GM19328 (cell line): ENCODE measurements at regions not wholly inside any gene's neighbourhood (a gene's known extent, or its start where the extent isn't known, plus 50 kb on each side); places are given as distances from the start of the nearest gene placed in this dataset.
"Not testable (repeated sequence)": the region's sequence is repeated elsewhere in the genome, so short reads cannot be mapped to it uniquely, and the experiment has no call there.

Source experiments
- ATAC-seq: cut with Tn5 transposase; IDR thresholded peaks from one replicate; pipeline ENCODE4 v1.9.1; 2021; ENCODE audit warnings: mild to moderate bottlenecking, moderate library complexity; ENCODE audit not compliant: unreplicated experiment

GRCh38 chr2:47653902-47654789, 83.4 kb upstream of the KCNK12 start:
- no peak for ATAC-seq

GRCh38 chr2:47653036-47653435, 82.3 kb upstream of the KCNK12 start:
- ATAC-seq = no peak

- no peak for ATAC-seq
Observed at GRCh38 chr2:47652061-47652690, 81.4 kb upstream of the KCNK12 start.

- no peak for ATAC-seq
Observed at GRCh38 chr2:47651296-47651695, 80.5 kb upstream of the KCNK12 start.

- no peak for ATAC-seq
Observed at GRCh38 chr2:47650001-47650535, 79.3 kb upstream of the KCNK12 start.

GRCh38 chr2:47645246-47645645, 74.5 kb upstream of the KCNK12 start:
- no peak for ATAC-seq

GRCh38 chr2:47644351-47644750, 73.6 kb upstream of the KCNK12 start:
- no peak for ATAC-seq

GRCh38 chr2:47641366-47641765, 70.6 kb upstream of the KCNK12 start:
- no peak for ATAC-seq

GRCh38 chr2:47640356-47640755, 69.6 kb upstream of the KCNK12 start:
- no peak for ATAC-seq

GRCh38 chr2:47639467-47639866, 68.7 kb upstream of the KCNK12 start:
- no peak for ATAC-seq

GRCh38 chr2:47638430-47638829, 67.6 kb upstream of the KCNK12 start:
- no peak for ATAC-seq

- ATAC-seq = no peak
Observed at GRCh38 chr2:47636596-47637264, 65.9 kb upstream of the KCNK12 start.

GRCh38 chr2:47636176-47636575, 65.4 kb upstream of the KCNK12 start:
- ATAC-seq = no peak

- ATAC-seq = no peak
Observed at GRCh38 chr2:47632754-47633153, 62.0 kb upstream of the KCNK12 start.

- ATAC-seq = no peak
Observed at GRCh38 chr2:47631792-47632398, 61.1 kb upstream of the KCNK12 start.

GRCh38 chr2:47631306-47631705, 60.5 kb upstream of the KCNK12 start:
- ATAC-seq = no peak

GRCh38 chr2:47629501-47630460, 59.0 kb upstream of the KCNK12 start:
- no peak for ATAC-seq

GRCh38 chr2:47628904-47629303, 58.1 kb upstream of the KCNK12 start:
- ATAC-seq = no peak

GRCh38 chr2:47626664-47627063, 55.9 kb upstream of the KCNK12 start:
- ATAC-seq = no peak

GRCh38 chr2:47623140-47623539, 52.4 kb upstream of the KCNK12 start:
- not testable (repeated sequence) for ATAC-seq
